ENCODE measurements at regions not wholly inside any gene's neighbourhood (a gene's known extent, or its start where the extent isn't known, plus 50 kb on each side); places are given as distances from the start of the nearest gene placed in this dataset.
A peak's percentile ranks its signal among the peaks of the same experiment; 100 is the strongest.

DNA sequence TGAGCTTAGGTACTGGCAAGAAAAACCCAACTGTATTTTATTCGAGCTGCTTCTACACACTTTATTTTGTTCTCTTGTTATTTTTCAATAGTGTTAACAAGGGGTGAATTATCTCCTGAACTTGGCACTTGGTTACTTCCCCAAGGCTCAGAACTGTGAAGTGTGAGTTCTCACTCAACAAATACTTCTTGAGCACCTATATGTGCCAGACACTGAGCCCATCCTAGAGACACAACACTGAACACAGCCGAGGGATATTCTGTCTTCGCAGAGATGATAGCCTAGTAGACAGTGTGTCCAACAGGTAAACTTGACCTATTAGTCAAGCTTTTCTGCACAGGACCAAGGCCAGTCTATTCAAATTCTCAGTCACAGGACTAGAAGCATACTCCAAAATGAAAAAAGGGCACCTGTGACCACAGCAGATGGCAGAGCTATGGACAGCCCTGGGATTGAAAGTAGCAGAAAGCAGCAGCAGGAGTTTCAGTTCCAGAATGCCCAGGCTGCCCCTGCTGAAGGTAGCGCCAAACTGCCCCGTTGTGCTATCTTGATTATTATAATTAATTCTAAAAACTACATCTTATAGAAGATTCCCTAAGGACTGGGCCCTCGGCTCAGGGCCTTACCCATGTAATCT, 77.8 kb upstream of the TAB2 start:
- TF ChIP-seq EZH2 (IDR thresholded peaks at IDR 0.05; ENCODE audit: low read length, unreplicated experiment): no peak
- TF ChIP-seq, protein P1, sequence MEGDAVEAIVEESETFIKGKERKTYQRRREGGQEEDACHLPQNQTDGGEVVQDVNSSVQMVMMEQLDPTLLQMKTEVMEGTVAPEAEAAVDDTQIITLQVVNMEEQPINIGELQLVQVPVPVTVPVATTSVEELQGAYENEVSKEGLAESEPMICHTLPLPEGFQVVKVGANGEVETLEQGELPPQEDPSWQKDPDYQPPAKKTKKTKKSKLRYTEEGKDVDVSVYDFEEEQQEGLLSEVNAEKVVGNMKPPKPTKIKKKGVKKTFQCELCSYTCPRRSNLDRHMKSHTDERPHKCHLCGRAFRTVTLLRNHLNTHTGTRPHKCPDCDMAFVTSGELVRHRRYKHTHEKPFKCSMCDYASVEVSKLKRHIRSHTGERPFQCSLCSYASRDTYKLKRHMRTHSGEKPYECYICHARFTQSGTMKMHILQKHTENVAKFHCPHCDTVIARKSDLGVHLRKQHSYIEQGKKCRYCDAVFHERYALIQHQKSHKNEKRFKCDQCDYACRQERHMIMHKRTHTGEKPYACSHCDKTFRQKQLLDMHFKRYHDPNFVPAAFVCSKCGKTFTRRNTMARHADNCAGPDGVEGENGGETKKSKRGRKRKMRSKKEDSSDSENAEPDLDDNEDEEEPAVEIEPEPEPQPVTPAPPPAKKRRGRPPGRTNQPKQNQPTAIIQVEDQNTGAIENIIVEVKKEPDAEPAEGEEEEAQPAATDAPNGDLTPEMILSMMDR (conservative IDR thresholded peaks at IDR 0.05; ENCODE audit: low read depth, low read length): no peak
- TF ChIP-seq EZH2phosphoT487 (IDR thresholded peaks at IDR 0.05; ENCODE audit: borderline replicate concordance, low read length): no peak
- Histone ChIP-seq H3F3A (ENCODE audit: low read length, unreplicated experiment) (no peaks in the 10 kb centered on the region), H3K9me3 (ENCODE audit: low read length) (no peaks in the 10 kb centered on the region), H3K4me1 (ENCODE audit: insufficient read depth, low read length) (peaks cover 21% of the 10 kb centered on the region), H4K20me1 (ENCODE audit: low read length) (no peaks in the 10 kb centered on the region), H3K9me2 (replicated peaks; ENCODE audit: low read length) (no peaks in the 10 kb centered on the region), H3K79me2 (ENCODE audit: low read length) (no peaks in the 10 kb centered on the region), H3K36me3 (ENCODE audit: low read depth, low read length) (no peaks in the 10 kb centered on the region), H3K4me2 (ENCODE audit: low read length) (no peak overlapping the region), H3K4me3 (ENCODE audit: low read length) (no peak overlapping the region), H3K9ac (ENCODE audit: low read length) (no peak overlapping the region), H2AFZ (ENCODE audit: low read length) (no peak overlapping the region), H3K27ac (ENCODE audit: low read length) (no peak overlapping the region), H3K27me3 (ENCODE audit: low read length) (no peaks in the 10 kb centered on the region)
- POLR2A ChIA-PET (ENCODE audit: unreplicated experiment): no interaction called here
- CTCF ChIA-PET: no interaction called here
- DNase-seq (no peak), ATAC-seq (no peak)
- intact Hi-C loops (cut with micrococcal nuclease): no loop called here
- no TSS peak for BruUV-seq (replicated peaks)

DNA sequence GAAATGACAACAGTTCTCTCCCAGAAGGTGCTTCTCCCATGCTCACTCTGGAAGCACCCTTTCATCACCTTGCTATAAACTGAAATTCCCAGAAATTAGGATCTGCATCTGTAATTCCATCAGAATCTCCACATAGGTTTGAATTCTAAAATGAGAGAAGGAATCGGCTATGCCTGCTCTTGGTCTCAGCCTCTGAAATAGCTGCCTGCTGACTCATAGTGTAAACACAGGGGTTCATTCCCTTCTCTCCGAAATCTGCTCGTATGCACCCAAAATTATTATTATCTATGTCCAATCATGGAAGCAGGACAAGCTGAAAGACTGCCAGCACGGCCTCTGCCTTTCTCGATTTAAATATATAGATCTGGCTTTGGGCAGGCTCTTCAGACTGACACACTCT, 74.6 kb upstream of the TAB2 start:
- Histone ChIP-seq H3K27ac (ENCODE audit: low read length) (no peak overlapping the region), H3K9me3 (ENCODE audit: low read length) (no peaks in the 10 kb centered on the region), H3K9me2 (replicated peaks; ENCODE audit: low read length) (no peaks in the 10 kb centered on the region), H3K4me3 (ENCODE audit: low read length) (no peak overlapping the region), H3F3A (ENCODE audit: low read length, unreplicated experiment) (no peaks in the 10 kb centered on the region), H3K36me3 (ENCODE audit: low read depth, low read length) (no peaks in the 10 kb centered on the region), H4K20me1 (ENCODE audit: low read length) (no peaks in the 10 kb centered on the region), H3K79me2 (ENCODE audit: low read length) (no peaks in the 10 kb centered on the region), H3K9ac (ENCODE audit: low read length) (no peak overlapping the region), H2AFZ (ENCODE audit: low read length) (peak overlapping the region; percentile 55; the same call in 1 of the 2 replicates), H3K4me2 (ENCODE audit: low read length) (peak overlapping the region; percentile 44; the same call in 1 of the 2 replicates), H3K4me1 (ENCODE audit: insufficient read depth, low read length) (peaks cover 8% of the 10 kb centered on the region), H3K27me3 (ENCODE audit: low read length) (no peaks in the 10 kb centered on the region)
- CTCF ChIA-PET: no interaction called here
- BruUV-seq (replicated peaks): no TSS peak
- intact Hi-C loops (cut with micrococcal nuclease): no loop called here
- peak; percentile 67 for ATAC-seq
- POLR2A ChIA-PET (ENCODE audit: unreplicated experiment): no interaction called here
- no peak for TF ChIP-seq EZH2 (IDR thresholded peaks at IDR 0.05; ENCODE audit: low read length, unreplicated experiment)
- no peak for TF ChIP-seq EZH2phosphoT487 (IDR thresholded peaks at IDR 0.05; ENCODE audit: borderline replicate concordance, low read length)
- TF ChIP-seq, protein P1 (conservative IDR thresholded peaks at IDR 0.05; ENCODE audit: low read depth, low read length): no peak
- DNase-seq: peak; percentile 39

DNA sequence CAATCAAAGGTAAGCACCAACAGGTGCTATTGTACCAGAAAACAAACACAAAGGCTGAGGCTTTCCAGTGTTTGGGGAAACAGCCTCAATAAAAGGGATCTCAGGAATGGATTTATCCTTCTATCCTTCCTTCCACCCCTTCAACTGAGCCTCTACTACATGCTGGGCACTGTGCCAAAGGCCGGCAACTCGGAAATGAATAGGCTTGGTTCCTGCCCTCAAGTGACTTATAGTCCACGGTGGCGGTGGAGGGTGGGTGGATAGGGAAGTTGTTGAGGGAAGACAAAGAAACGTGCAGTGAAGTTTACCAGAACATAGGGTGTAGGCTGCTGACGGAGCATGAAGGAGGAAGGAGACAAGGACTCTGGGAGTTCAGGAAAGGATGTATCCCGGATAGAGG, 73.4 kb upstream of the TAB2 start:
- no TSS peak for BruUV-seq (replicated peaks)
- H3K4me1 ChIP-seq (ENCODE audit: insufficient read depth, low read length): peaks cover 15% of the 10 kb centered on the region
- no peak for TF ChIP-seq EZH2 (IDR thresholded peaks at IDR 0.05; ENCODE audit: low read length, unreplicated experiment)
- TF ChIP-seq, protein P1 (conservative IDR thresholded peaks at IDR 0.05; ENCODE audit: low read depth, low read length): no peak
- H3K9ac ChIP-seq (ENCODE audit: low read length): no peak overlapping the region
- H3K4me2 ChIP-seq (ENCODE audit: low read length): no peak overlapping the region
- no peaks in the 10 kb centered on the region for H3K36me3 ChIP-seq (ENCODE audit: low read depth, low read length)
- POLR2A ChIA-PET (ENCODE audit: unreplicated experiment): no interaction called here
- no peak overlapping the region for H3K27ac ChIP-seq (ENCODE audit: low read length)
- H2AFZ ChIP-seq (ENCODE audit: low read length): no peak overlapping the region
- no peaks in the 10 kb centered on the region for H3K9me3 ChIP-seq (ENCODE audit: low read length)
- H3K27me3 ChIP-seq (ENCODE audit: low read length): no peaks in the 10 kb centered on the region
- no peaks in the 10 kb centered on the region for H3F3A ChIP-seq (ENCODE audit: low read length, unreplicated experiment)
- no peak overlapping the region for H3K4me3 ChIP-seq (ENCODE audit: low read length)
- H4K20me1 ChIP-seq (ENCODE audit: low read length): no peaks in the 10 kb centered on the region
- ATAC-seq (no peak), DNase-seq (no peak)
- CTCF ChIA-PET: no interaction called here
- no peaks in the 10 kb centered on the region for H3K79me2 ChIP-seq (ENCODE audit: low read length)
- H3K9me2 ChIP-seq (replicated peaks; ENCODE audit: low read length): no peaks in the 10 kb centered on the region
- intact Hi-C loops (cut with micrococcal nuclease): no loop called here
